T47D (cell line): ENCODE measurements at regions not wholly inside any gene's neighbourhood (a gene's known extent, or its start where the extent isn't known, plus 50 kb on each side); places are given as distances from the start of the nearest gene placed in this dataset.

ENCODE experiments used
- DNase-seq, 2 experiments: peaks; one replicate each; pipeline versions ENCODE4 v3.0.0 to v3.0.0-alpha.2; 2011 to 2012; ENCODE audit warnings: low read depth in 1 of 2, low spot score in 1 of 2
- JUND ChIP-seq: IDR thresholded peaks from 2 replicates; pipeline ENCODE4 v1.6.1; 2012; ENCODE audit warnings: low read depth
- in situ Hi-C: cut with HindIII; loops from 2 replicates; pipeline ENCODE4 v1.10.0; 2016; ENCODE audit warnings: low sequenced_read_pairs, low pct_unique_long_range_greater_than_20kb

DNA sequence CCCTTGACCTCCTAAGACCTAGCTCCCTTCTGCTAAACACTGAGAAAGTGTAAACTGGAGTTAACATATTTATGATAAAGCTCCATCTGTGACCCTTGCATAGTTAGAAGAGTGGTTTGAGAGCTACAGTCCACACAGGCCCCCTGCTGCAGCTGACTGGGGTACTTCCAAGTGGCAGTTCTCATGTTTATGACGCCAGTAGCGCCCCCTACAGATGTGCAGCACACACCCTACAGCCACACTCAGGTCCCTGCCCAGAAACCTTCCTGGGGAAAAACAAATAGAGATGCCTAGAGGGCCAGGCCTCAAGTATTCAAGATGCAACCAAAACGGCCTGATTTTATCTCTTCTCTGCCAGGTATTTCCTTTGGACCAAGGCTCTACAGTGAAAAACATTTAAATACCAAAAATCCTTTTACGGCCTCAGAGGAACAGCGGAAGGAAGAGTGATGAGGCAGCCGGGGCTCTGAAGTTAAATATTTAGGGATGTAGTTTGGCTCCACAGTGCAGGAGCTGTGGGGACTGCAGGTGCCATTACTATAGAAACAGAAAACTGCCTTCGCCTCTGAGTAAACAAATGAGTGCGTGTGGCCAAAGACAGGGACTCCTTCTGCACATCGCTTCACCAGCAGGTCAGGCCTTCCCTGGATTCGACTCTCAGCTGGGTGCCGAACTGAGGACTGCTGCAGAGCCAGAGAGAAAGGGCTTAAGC, 553.1 kb downstream of the EFNB2 start:
- in situ Hi-C loops = no loop called here
- TF ChIP-seq JUND = no peak
- no peak for DNase-seq

DNA sequence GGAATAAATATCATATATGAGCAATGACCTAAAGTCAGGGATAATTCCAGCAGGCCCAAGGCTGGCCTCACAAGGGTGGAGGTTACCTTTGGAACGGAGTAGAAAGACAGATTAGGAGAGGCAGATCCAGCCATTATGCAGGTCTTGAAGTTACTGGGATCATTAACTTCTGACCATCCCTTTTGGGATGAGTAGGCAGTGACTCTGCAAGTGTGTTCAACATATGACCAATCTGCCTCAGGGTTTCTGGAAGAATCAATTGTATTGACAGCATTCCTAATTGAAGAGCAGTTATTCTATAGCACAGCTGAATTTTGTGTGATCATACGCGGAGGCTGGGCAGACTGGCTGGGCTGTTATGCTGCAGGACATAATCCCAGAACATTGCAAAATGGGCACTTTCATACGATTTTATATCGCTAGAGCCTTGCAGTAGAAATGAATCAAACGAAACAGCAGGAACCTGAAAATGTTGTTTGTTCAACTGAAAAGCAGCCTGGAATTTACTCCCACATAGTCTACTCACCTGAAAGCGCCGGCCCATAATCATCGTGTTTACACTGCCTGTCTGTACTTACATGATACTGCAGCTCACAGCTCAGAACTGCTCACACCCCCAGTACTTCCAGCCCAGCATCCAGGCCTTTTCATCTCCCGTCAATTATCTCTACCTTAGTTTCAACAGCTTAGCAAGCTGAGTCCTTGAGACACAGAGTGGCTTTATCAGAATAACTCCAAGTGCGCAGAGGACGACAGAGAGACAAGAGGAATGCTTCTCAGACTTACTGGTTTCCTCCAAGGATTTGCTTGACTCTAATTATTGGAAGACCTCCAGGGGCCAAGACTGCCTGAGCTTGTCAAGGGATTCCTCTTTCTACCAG, 556.1 kb downstream of the EFNB2 start:
- peak in 1 of 2 experiments; percentile 40 for DNase-seq
- TF ChIP-seq JUND = no peak
- in situ Hi-C loops = no loop called here

GRCh38 chr13:105974380-105974779, 561.1 kb downstream of the EFNB2 start:
- TF ChIP-seq JUND = no peak
- no peak for DNase-seq
- in situ Hi-C loops = no loop called here

GRCh38 chr13:105972811-105973590, 562.5 kb downstream of the EFNB2 start:
- in situ Hi-C loops = no loop called here
- DNase-seq = no peak
- TF ChIP-seq JUND = no peak

DNA sequence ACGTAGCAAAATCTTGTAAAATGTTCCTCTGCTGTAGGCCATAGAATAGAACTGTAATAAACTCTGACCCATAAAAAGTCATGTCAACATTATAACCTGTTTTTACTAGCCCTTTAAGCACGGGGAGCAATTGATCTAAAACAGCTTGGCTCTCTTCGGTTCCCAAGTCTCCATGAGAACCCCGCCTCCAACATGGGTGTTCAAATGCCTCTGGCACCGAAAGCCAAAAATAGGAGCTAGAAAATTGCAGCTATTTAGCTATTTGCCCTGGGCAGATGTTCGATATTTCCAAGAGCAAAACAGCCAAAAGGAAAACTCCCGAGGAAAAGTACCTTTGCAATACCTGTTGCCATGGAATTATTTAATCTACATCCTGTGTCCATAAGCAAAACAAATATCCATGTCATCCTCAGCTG, 563.1 kb downstream of the EFNB2 start:
- peak in 1 of 2 experiments; percentile 34 for DNase-seq
- TF ChIP-seq JUND = no peak
- in situ Hi-C loops = no loop called here

GRCh38 chr13:105971738-105972137, 563.7 kb downstream of the EFNB2 start:
- no peak for TF ChIP-seq JUND
- DNase-seq = no peak
- in situ Hi-C loops = no loop called here

DNA sequence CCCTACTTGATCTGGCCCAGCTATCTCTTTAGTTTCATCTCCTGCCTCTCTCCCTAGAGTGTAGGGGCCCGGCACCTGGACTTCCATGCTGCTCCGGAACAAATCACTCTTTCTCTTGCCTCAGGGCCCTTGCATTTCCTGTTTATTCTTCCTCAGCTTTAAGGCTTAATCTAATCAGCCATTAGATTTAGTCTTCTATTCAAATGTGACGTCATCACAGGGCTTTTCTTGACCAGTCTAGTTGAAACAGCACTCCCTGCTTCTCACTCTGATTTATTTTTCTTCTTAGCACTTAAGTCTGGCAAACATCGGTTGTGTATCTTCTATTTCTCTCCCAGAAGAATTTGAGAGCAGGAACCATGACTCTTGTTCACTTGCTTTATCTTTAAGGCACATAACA, 564.1 kb downstream of the EFNB2 start:
- in situ Hi-C loops = no loop called here
- no peak for TF ChIP-seq JUND
- DNase-seq = no peak

DNA sequence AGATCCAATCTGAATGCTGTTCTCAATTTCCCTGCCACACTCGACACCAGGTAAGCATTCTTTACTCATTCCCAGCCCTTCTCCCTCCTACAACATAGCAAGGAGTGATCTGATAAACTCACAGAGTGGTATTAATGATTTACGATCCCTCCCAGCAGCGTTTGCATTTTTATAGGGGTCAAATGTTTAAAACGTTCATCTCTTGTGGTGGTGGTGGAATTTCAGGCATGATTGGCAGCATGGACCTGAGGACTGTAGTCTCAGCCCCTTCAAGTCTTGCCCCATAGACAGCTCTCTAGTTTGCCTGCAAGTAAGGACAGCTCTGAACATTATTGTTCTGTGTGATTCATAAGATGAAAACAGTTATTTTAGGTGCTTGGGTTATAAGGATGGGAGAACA, 565.7 kb downstream of the EFNB2 start:
- no peak for TF ChIP-seq JUND
- in situ Hi-C loops = no loop called here
- DNase-seq = peak in 1 of 2 experiments; percentile 44

DNA sequence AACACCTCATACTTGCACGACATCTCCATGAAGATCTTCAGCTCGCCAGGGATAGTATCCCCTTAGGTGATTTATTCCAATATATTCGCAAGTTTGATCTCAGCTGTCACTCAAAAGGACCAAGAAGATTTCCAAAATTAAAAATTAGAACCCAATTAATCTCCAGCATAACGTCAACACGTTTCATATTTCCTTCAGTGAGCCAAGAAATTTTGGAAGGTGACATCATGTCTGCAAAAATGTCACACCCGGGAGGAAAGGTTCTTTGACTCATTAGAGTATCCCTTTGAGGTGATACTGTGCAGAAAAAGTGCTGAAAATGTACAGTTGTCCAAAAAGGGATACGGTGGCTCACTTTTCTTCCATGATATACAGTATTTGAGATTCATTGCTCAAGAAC, 569.6 kb downstream of the EFNB2 start:
- TF ChIP-seq JUND = no peak
- in situ Hi-C loops = no loop called here

DNA sequence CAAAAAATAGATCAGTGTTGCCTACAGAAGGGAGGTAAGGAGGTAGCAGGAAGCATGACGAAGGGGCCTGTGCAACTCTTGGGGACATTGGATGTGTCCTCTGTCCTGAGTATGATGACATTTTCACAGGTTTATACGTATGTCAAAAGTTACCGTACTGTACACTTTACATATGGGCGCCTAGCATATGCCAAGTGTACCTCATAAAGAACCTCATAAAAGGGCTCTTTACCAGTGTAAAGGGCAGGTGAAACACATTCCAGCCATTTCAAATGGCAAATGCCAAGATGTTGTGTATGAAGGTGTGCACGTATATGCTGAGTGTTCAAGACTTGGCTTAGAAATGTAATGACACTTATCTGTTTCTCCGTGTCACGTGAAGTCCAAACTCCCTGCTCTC, 573.4 kb downstream of the EFNB2 start:
- no peak for TF ChIP-seq JUND
- DNase-seq = no peak
- in situ Hi-C loops = no loop called here

More for the DNA sequence above, 569.6 kb downstream of the EFNB2 start:
- DNase-seq = no peak

DNA sequence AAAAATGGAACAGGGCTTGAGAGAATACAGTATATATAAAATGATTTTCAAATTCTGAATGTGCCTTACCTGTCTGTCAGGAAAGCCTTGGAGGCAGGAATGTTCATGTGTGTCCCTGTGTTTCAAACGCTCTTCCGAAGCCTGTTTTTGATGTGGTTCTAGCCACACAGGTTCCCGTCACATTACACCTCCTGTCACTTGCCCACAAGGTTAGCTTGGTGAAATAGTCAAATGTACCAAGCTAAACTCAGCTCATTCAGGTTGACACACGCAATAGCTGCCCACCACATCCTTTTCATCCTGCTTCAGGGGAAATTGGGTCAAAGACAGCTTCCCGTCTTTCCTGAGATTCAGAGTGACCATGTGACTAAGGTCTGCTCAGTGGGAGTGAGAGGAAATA, 574.0 kb downstream of the EFNB2 start:
- DNase-seq = no peak
- TF ChIP-seq JUND = no peak
- in situ Hi-C loops = no loop called here

DNA sequence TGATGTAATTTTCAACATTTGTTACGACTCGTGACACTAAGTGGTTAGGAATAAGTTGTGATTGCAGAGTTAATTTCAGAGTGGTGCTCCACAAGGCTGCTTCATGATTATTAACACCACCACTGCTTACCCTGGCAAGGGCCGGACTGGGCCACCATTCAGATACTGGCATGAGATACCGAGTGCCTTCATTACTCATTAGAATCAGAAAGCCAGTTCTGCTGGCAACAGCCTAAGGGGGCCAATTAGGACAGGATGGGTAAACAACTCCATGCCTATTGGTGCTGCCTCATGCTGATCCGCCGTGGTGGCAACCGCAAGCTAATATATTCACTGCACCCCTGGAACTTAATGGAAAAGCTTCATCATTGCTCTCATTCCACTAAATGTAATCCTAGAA, 575.1 kb downstream of the EFNB2 start:
- no peak for DNase-seq
- in situ Hi-C loops = no loop called here
- no peak for TF ChIP-seq JUND
